ENCODE measurements at regions not wholly inside any gene's neighbourhood (a gene's known extent, or its start where the extent isn't known, plus 50 kb on each side); places are given as distances from the start of the nearest gene placed in this dataset.

- no peaks in the 10 kb centered on the region for H3K27me3 ChIP-seq
- DNase-seq = no peak
- H3K4me3 ChIP-seq = no peak overlapping the region
- in situ Hi-C loops (cut with MboI; ENCODE audit: low pct_ligation_motif_present in 1 of 4, low pct_unique_long_range_greater_than_20kb in 1 of 4, low sequenced_read_pairs in 3 of 4) = loop anchor here in 1 of 4 donors (10.0 kb wide), 1 partner anchor 383 kb away; no protein-coding TSS in a partner anchor
- WGBS, 2 donors (ENCODE audit: low coverage in 1 of 2) = 80 to 89% methylated on average over 1 of the region's 1 CpG
- H3K4me1 ChIP-seq = no peaks in the 10 kb centered on the region
- intact Hi-C loops (cut with DNase I; ENCODE audit: low total_unique reads) = no loop called here
- no peak overlapping the region for H3K27ac ChIP-seq
- H3K36me3 ChIP-seq = no peaks in the 10 kb centered on the region
- no peaks in the 10 kb centered on the region for H3K9me3 ChIP-seq
- TF ChIP-seq POLR2AphosphoS5 (IDR thresholded peaks at IDR 0.05) (no peak), EP300 (IDR thresholded peaks at IDR 0.05; ENCODE audit: low read depth) (no peak), CTCF (IDR thresholded peaks at IDR 0.05) (no peak), POLR2A (IDR thresholded peaks at IDR 0.05) (no peak)
Measured at GRCh38 chr5:5888284-5888683, 465.8 kb downstream of the ICE1 start.

GRCh38 chr5:5887833-5888232, 465.4 kb downstream of the ICE1 start:
- intact Hi-C loops (cut with DNase I; ENCODE audit: low total_unique reads) = no loop called here
- TF ChIP-seq CTCF (IDR thresholded peaks at IDR 0.05) = no peak
- TF ChIP-seq EP300 (IDR thresholded peaks at IDR 0.05; ENCODE audit: low read depth) = no peak
- TF ChIP-seq POLR2A (IDR thresholded peaks at IDR 0.05) = no peak
- in situ Hi-C loops (cut with MboI; ENCODE audit: low pct_ligation_motif_present in 1 of 4, low pct_unique_long_range_greater_than_20kb in 1 of 4, low sequenced_read_pairs in 3 of 4) = loop anchor here in 1 of 4 donors (10.0 kb wide), 1 partner anchor 383 kb away; no protein-coding TSS in a partner anchor

GRCh38 chr5:5886812-5887486, 464.5 kb downstream of the ICE1 start:
- 19% methylated on average over 42 of the region's 42 CpGs; no CpG with 5 or more reads in 1 of the 2 donors for WGBS, 2 donors (ENCODE audit: low coverage in 1 of 2)

More at GRCh38 chr5:5887833-5888232, 465.4 kb downstream of the ICE1 start:
- Histone ChIP-seq H3K4me1 (no peaks in the 10 kb centered on the region), H3K36me3 (no peaks in the 10 kb centered on the region), H3K9me3 (no peaks in the 10 kb centered on the region), H3K27ac (no peak overlapping the region), H3K4me3 (no peak overlapping the region), H3K27me3 (no peaks in the 10 kb centered on the region)
- no peak for DNase-seq
- 56 to 57% methylated on average over 3 of the region's 3 CpGs for WGBS, 2 donors (ENCODE audit: low coverage in 1 of 2)

GRCh38 chr5:5886353-5886752, 463.9 kb downstream of the ICE1 start:
- in situ Hi-C loops (cut with MboI; ENCODE audit: low pct_ligation_motif_present in 1 of 4, low pct_unique_long_range_greater_than_20kb in 1 of 4, low sequenced_read_pairs in 3 of 4) (loop anchor here in 1 of 4 donors (10.0 kb wide), 1 partner anchor 382 kb away; no protein-coding TSS in a partner anchor), intact Hi-C loops (cut with DNase I; ENCODE audit: low total_unique reads) (no loop called here)
- Histone ChIP-seq H3K27me3 (no peaks in the 10 kb centered on the region), H3K36me3 (no peaks in the 10 kb centered on the region), H3K4me3 (no peak overlapping the region), H3K4me1 (no peaks in the 10 kb centered on the region), H3K9me3 (no peaks in the 10 kb centered on the region), H3K27ac (no peak overlapping the region)
- no peak for TF ChIP-seq POLR2A (IDR thresholded peaks at IDR 0.05)
- no peak for TF ChIP-seq POLR2AphosphoS5 (IDR thresholded peaks at IDR 0.05)
- DNase-seq = no peak
- 84 to 92% methylated on average over 5 to 20 of the region's 20 CpGs for WGBS, 2 donors (ENCODE audit: low coverage in 1 of 2)

More at GRCh38 chr5:5886812-5887486, 464.5 kb downstream of the ICE1 start:
- DNase-seq = peak; percentile 19
- H3K4me1 ChIP-seq = no peaks in the 10 kb centered on the region
- no peaks in the 10 kb centered on the region for H3K9me3 ChIP-seq
- no peak overlapping the region for H3K27ac ChIP-seq
- no peaks in the 10 kb centered on the region for H3K27me3 ChIP-seq
- no peaks in the 10 kb centered on the region for H3K36me3 ChIP-seq
- intact Hi-C loops (cut with DNase I; ENCODE audit: low total_unique reads) = no loop called here
- TF ChIP-seq POLR2A (IDR thresholded peaks at IDR 0.05) (no peak), CTCF (IDR thresholded peaks at IDR 0.05) (peak; percentile 18 to 69 (median 62)), EP300 (IDR thresholded peaks at IDR 0.05; ENCODE audit: low read depth) (no peak), POLR2AphosphoS5 (IDR thresholded peaks at IDR 0.05) (no peak)
- in situ Hi-C loops (cut with MboI; ENCODE audit: low pct_ligation_motif_present in 1 of 4, low pct_unique_long_range_greater_than_20kb in 1 of 4, low sequenced_read_pairs in 3 of 4) = loop anchor here in 1 of 4 donors (10.0 kb wide), 1 partner anchor 382 kb away; no protein-coding TSS in a partner anchor
- no peak overlapping the region for H3K4me3 ChIP-seq

Data from transverse colon (tissue), 4 donors.